GM23338 (cell line): ENCODE measurements at regions not wholly inside any gene's neighbourhood (a gene's known extent, or its start where the extent isn't known, plus 50 kb on each side); places are given as distances from the start of the nearest gene placed in this dataset.

Experiments
- ATAC-seq: fragments of 200-7000 bp; cut with Tn5 transposase; 3 replicates; pipeline ENCODE4 v1.9.1; 2020
- DNase-seq: peaks from one replicate; pipeline ENCODE4 v3.0.0-alpha.2; 2015; ENCODE audit warnings: low spot score
- H2AFZ ChIP-seq: fragments of 200-600 bp; sonication (generic); 2 replicates; pipeline ENCODE4 v1.8.0; 2016; ENCODE audit warnings: antibody characterized with exemption, mild to moderate bottlenecking, moderate library complexity
- H3F3A ChIP-seq: fragments of 200-600 bp; sonication (generic); replicated peaks from 2 replicates; pipeline ENCODE4 v1.8.0; 2017; ENCODE audit warnings: antibody characterized with exemption, mixed run types, low read depth
- H3K27ac ChIP-seq: fragments of 200-600 bp; sonication (generic); 2 replicates; pipeline ENCODE4 v1.6.1; 2016; ENCODE audit warnings: low read depth
- H3K27me3 ChIP-seq: fragments of 200-600 bp; sonication (generic); 2 replicates; pipeline ENCODE4 v1.8.0; 2016; ENCODE audit warnings: mild to moderate bottlenecking, mixed run types, moderate library complexity; ENCODE audit not compliant: insufficient read depth
- H3K36me3 ChIP-seq: fragments of 200-600 bp; sonication (generic); 2 replicates; pipeline ENCODE4 v1.8.0; 2016; ENCODE audit warnings: mild to moderate bottlenecking; ENCODE audit not compliant: insufficient read depth
- H3K4me1 ChIP-seq: fragments of 200-600 bp; sonication (generic); 2 replicates; pipeline ENCODE4 v1.8.0; 2016; ENCODE audit warnings: mild to moderate bottlenecking, moderate library complexity; ENCODE audit not compliant: insufficient read depth
- H3K4me2 ChIP-seq: fragments of 200-600 bp; sonication (generic); 2 replicates; pipeline ENCODE4 v1.7.1; 2017; ENCODE audit warnings: mixed run types
- H3K4me3 ChIP-seq: fragments of 200-600 bp; sonication (generic); 2 replicates; pipeline ENCODE4 v1.6.1; 2016; ENCODE audit warnings: mixed run types
- H3K79me2 ChIP-seq: fragments of 200-600 bp; sonication (generic); replicated peaks from 2 replicates; pipeline ENCODE4 v1.8.0; 2017; ENCODE audit warnings: mild to moderate bottlenecking; ENCODE audit not compliant: insufficient read depth
- H3K9me2 ChIP-seq: fragments of 200-600 bp; sonication (generic); 2 replicates; pipeline ENCODE4 v1.8.0; 2017; ENCODE audit not compliant: insufficient read depth
- H4K20me1 ChIP-seq: fragments of 200-600 bp; sonication (generic); replicated peaks from 2 replicates; pipeline ENCODE4 v1.8.0; 2017; ENCODE audit warnings: mild to moderate bottlenecking; ENCODE audit not compliant: insufficient read depth
- H3K27ac Mint-ChIP-seq: 2 replicates; pipeline ENCODE4 v1.8.0; 2020; ENCODE audit warnings: inconsistent platforms, mild to moderate bottlenecking, moderate library complexity, mixed read lengths
- H3K27me3 Mint-ChIP-seq: 3 replicates; pipeline ENCODE4 v1.8.0; 2022; ENCODE audit warnings: low read depth, mild to moderate bottlenecking, moderate library complexity, mixed read lengths, inconsistent platforms; ENCODE audit not compliant: insufficient read depth, poor library complexity
- H3K36me3 Mint-ChIP-seq: 3 replicates; pipeline ENCODE4 v1.8.0; 2021; ENCODE audit warnings: low read depth, mild to moderate bottlenecking, inconsistent platforms, moderate library complexity, mixed read lengths
- H3K4me1 Mint-ChIP-seq: 3 replicates; pipeline ENCODE4 v1.8.0; 2020; ENCODE audit warnings: mild to moderate bottlenecking, inconsistent platforms, mixed read lengths
- H3K4me3 Mint-ChIP-seq: 3 replicates; pipeline ENCODE4 v1.8.0; 2021; ENCODE audit warnings: moderate library complexity, mild to moderate bottlenecking, inconsistent platforms, mixed read lengths
- H3K9me3 Mint-ChIP-seq: 3 replicates; pipeline ENCODE4 v1.8.0; 2020; ENCODE audit warnings: moderate library complexity, mild to moderate bottlenecking, inconsistent platforms, mixed read lengths
- CREB1 ChIP-seq: fragments of 250-450 bp; sonication (Bioruptor Pico); IDR thresholded peaks from 2 replicates; pipeline ENCODE4 v1.5.0; 2020; ENCODE audit warnings: low read depth, mild to moderate bottlenecking, moderate library complexity
- CTCF ChIP-seq, 2 experiments: fragments of 200-600 bp in 1 of 2; sonication (generic) in 1 of 2; conservative IDR thresholded peaks; 2 replicates each; pipeline versions ENCODE4 v1.5.1 to v1.6.1; 2016 to 2017; ENCODE audit warnings: antibody characterized with exemption in 2 of 2, low read depth in 2 of 2, mild to moderate bottlenecking in 2 of 2, moderate library complexity in 1 of 2
- ETS1 ChIP-seq: IDR thresholded peaks from 2 replicates; pipeline ENCODE4 v1.6.1; 2016; ENCODE audit warnings: antibody characterized with exemption
- EZH2 ChIP-seq: fragments of 200-600 bp; sonication (generic); IDR thresholded peaks from one replicate; pipeline ENCODE4 v1.8.0; 2017; ENCODE audit warnings: antibody characterized with exemption, mild to moderate bottlenecking, low read depth; ENCODE audit not compliant: unreplicated experiment
- EZH2phosphoT487 ChIP-seq: fragments of 200-600 bp; sonication (generic); IDR thresholded peaks from one replicate; pipeline ENCODE4 v1.8.1; 2018; ENCODE audit warnings: antibody characterized with exemption; ENCODE audit not compliant: unreplicated experiment
- JUNB ChIP-seq: IDR thresholded peaks from one replicate; pipeline ENCODE4 v1.6.1; 2016; ENCODE audit warnings: antibody characterized with exemption; ENCODE audit not compliant: unreplicated experiment
- NANOG ChIP-seq: IDR thresholded peaks from 2 replicates; pipeline ENCODE4 v1.6.1; 2016; ENCODE audit warnings: antibody characterized with exemption, borderline replicate concordance
- POLR2AphosphoS5 ChIP-seq: IDR thresholded peaks from 2 replicates; pipeline ENCODE4 v1.6.1; 2016; ENCODE audit warnings: antibody characterized with exemption, low read depth
- REST ChIP-seq: IDR thresholded peaks from one replicate; pipeline ENCODE4 v1.6.1; 2018; ENCODE audit warnings: antibody characterized with exemption; ENCODE audit not compliant: unreplicated experiment
- STAT1 ChIP-seq: IDR thresholded peaks from one replicate; pipeline ENCODE4 v1.6.1; 2016; ENCODE audit warnings: antibody characterized with exemption; ENCODE audit not compliant: unreplicated experiment
- ZNF114 ChIP-seq: fragments of 250-450 bp; sonication (Bioruptor Pico); IDR thresholded peaks from 2 replicates; pipeline ENCODE4 v1.5.0; 2020; ENCODE audit warnings: mild to moderate bottlenecking, moderate library complexity
- ZNF331 ChIP-seq: fragments of 250-450 bp; sonication (Bioruptor Pico); IDR thresholded peaks from 2 replicates; pipeline ENCODE4 v1.5.0; 2020; ENCODE audit warnings: low read depth, mild to moderate bottlenecking, moderate library complexity
- ZNF462 ChIP-seq: fragments of 250-450 bp; sonication (Bioruptor Pico); IDR thresholded peaks from 2 replicates; pipeline ENCODE4 v1.5.0; 2020; ENCODE audit warnings: mild to moderate bottlenecking, moderate library complexity

GRCh38 chr18:78787751-78788150, 191.9 kb upstream of the SALL3 start:
- no peak for TF ChIP-seq ZNF331 (CRISPR knock-in tag)
- no peak for TF ChIP-seq CTCF (conservative IDR thresholded peaks at IDR 0.05; ENCODE audit: low read depth in 2 of 2)
- no peak for TF ChIP-seq POLR2AphosphoS5
- no peak for TF ChIP-seq ZNF462
- TF ChIP-seq ZNF114 = no peak
- TF ChIP-seq NANOG = no peak
- no peak for TF ChIP-seq EZH2
- TF ChIP-seq REST = no peak
- no peak for TF ChIP-seq EZH2phosphoT487
- TF ChIP-seq STAT1 = no peak
- no peak for TF ChIP-seq CREB1
- TF ChIP-seq ETS1 = no peak
- TF ChIP-seq JUNB = no peak
- Histone ChIP-seq H3K4me1 (no peaks in the 10 kb centered on the region), H3K4me2 (no peak overlapping the region), H3F3A (no peaks in the 10 kb centered on the region), H2AFZ (no peak overlapping the region), H3K27ac (no peak overlapping the region), H3K79me2 (no peaks in the 10 kb centered on the region), H4K20me1 (no peaks in the 10 kb centered on the region), H3K9me2 (no peaks in the 10 kb centered on the region), H3K27me3 (no peaks in the 10 kb centered on the region), H3K36me3 (no peaks in the 10 kb centered on the region), H3K4me3 (no peak overlapping the region)
- no peak for DNase-seq
- Mint-ChIP-seq H3K27me3 (peaks cover 7% of the 10 kb centered on the region), H3K36me3 (peaks cover 38% of the 10 kb centered on the region), H3K9me3 (peaks cover 89% of the 10 kb centered on the region), H3K4me1 (no peaks in the 10 kb centered on the region), H3K4me3 (no peak overlapping the region), H3K27ac (no peak overlapping the region)
- no peak for ATAC-seq
